Uterus (tissue), 3 donors: ENCODE measurements at regions not wholly inside any gene's neighbourhood (a gene's known extent, or its start where the extent isn't known, plus 50 kb on each side); places are given as distances from the start of the nearest gene placed in this dataset.

Source experiments
- DNase-seq, 2 donors: peaks; one replicate each; pipeline ENCODE4 v3.0.0-alpha.2; 2019 to 2020
- H3K27ac ChIP-seq, 2 donors: fragments of 200-600 bp; sonication (generic); 1 replicate in 1 of 2; 2 replicates in 1 of 2; pipeline ENCODE4 v1.5.1; 2016 to 2018
- H3K27me3 ChIP-seq, 2 donors: fragments of 200-600 bp; sonication (generic); one replicate each; pipeline ENCODE4 v1.5.1; 2018 to 2019; ENCODE audit warnings: control low read depth in 1 of 2
- H3K36me3 ChIP-seq, 2 donors: fragments of 200-600 bp; sonication (generic); one replicate each; pipeline ENCODE4 v1.5.1; 2019; ENCODE audit warnings: control low read depth in 1 of 2
- H3K4me1 ChIP-seq, 2 donors: fragments of 200-600 bp; sonication (generic); one replicate each; pipeline ENCODE4 v1.5.1; 2018 to 2019; ENCODE audit warnings: control low read depth in 1 of 2
- H3K4me3 ChIP-seq, 2 donors: fragments of 200-600 bp; sonication (generic); 1 replicate in 1 of 2; 2 replicates in 1 of 2; pipeline ENCODE4 v1.5.1; 2018 to 2019; ENCODE audit warnings: mild to moderate bottlenecking in 1 of 2
- H3K9me3 ChIP-seq, 2 donors: fragments of 200-600 bp; sonication (generic); one replicate each; pipeline ENCODE4 v1.5.1; 2019; ENCODE audit warnings: control low read depth in 1 of 2
- POLR2A ChIP-seq, 2 donors: fragments of 450-650 bp; IDR thresholded peaks; one replicate each; pipeline ENCODE4 v1.6.1; 2016; ENCODE audit warnings: antibody characterized with exemption in 2 of 2, mild to moderate bottlenecking in 1 of 2, moderate library complexity in 1 of 2
- intact Hi-C: fragments of 100-400 bp; cut with DNase I; formaldehyde crosslinking; loops from one replicate; pipeline ENCODE4 v1.15.1; 2023; ENCODE audit warnings: low total_unique reads
- TF ChIP-seq, protein P1 (sequence below), 4 experiments: fragments of 200-600 bp in 2 of 4; fragments of 450-650 bp in 2 of 4; sonication (generic) in 2 of 4; IDR thresholded peaks; one replicate each; pipeline ENCODE4 v1.5.1; 2016 to 2019; ENCODE audit warnings: antibody characterized with exemption in 4 of 4, mild to moderate bottlenecking in 2 of 4, moderate library complexity in 1 of 4
- donor health status: DM: yes; HTN: yes; CAD: no.

DNA sequence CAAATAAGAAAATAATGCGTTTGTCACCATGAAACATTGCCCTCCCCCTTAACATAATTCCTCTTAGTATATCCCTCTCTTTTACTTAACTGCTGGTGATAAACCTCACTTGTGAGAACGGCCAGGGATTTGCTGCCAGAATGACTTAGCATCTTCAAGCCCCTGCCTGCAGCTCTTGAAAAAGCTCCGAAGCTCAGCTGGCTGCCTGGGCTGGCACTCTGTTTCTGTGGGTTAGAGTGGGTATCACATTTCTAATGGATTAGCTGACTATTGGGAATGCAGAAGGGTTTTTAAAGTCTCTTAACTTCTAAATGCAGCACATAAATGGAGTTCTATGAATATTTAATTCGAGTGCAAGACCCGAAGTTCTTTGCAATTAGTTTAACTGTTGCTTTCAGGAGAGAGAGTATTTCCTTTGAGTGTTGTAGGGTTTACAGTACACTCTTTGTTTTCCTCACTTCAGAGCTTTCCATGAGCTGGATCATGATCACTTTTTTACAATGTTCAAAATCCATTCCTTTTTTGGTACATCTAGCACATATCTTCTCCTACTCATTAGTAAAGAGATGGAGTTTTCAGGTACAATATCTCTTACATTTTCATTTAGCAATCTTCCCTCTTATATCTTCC lies 124.7 kb upstream of the RBMS3 start:
- no peaks in the 10 kb centered on the region for H3K4me1 ChIP-seq
- TF ChIP-seq, protein P1, sequence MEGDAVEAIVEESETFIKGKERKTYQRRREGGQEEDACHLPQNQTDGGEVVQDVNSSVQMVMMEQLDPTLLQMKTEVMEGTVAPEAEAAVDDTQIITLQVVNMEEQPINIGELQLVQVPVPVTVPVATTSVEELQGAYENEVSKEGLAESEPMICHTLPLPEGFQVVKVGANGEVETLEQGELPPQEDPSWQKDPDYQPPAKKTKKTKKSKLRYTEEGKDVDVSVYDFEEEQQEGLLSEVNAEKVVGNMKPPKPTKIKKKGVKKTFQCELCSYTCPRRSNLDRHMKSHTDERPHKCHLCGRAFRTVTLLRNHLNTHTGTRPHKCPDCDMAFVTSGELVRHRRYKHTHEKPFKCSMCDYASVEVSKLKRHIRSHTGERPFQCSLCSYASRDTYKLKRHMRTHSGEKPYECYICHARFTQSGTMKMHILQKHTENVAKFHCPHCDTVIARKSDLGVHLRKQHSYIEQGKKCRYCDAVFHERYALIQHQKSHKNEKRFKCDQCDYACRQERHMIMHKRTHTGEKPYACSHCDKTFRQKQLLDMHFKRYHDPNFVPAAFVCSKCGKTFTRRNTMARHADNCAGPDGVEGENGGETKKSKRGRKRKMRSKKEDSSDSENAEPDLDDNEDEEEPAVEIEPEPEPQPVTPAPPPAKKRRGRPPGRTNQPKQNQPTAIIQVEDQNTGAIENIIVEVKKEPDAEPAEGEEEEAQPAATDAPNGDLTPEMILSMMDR (IDR thresholded peaks at IDR 0.05): no peak
- TF ChIP-seq POLR2A (IDR thresholded peaks at IDR 0.05): no peak
- no peak for DNase-seq
- H3K9me3 ChIP-seq: no peaks in the 10 kb centered on the region
- no peak overlapping the region for H3K27ac ChIP-seq
- no peaks in the 10 kb centered on the region for H3K36me3 ChIP-seq
- no peak overlapping the region for H3K4me3 ChIP-seq
- intact Hi-C loops: no loop called here
- no peaks in the 10 kb centered on the region for H3K27me3 ChIP-seq

DNA sequence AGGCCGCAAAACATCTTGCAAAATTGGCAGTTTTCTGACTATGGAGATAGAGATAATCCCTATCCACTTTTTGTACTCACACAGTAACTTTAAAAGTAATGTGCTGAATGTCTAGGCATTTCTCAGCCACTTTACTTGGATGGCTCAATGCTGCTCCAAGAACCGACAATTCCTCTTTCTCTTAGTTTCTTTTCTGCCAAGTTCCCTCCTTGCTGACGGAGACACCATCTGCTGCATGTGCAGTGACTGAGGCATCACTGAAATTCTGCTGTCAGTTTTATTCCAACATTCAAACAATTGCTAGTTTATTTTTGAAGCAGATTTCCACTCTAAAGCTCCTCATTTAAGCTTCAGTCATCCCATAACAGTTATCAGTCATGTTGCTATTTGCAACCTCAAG lies 116.0 kb upstream of the RBMS3 start:
- intact Hi-C loops: no loop called here
- no peak for DNase-seq
- Histone ChIP-seq H3K36me3 (no peaks in the 10 kb centered on the region), H3K4me1 (no peaks in the 10 kb centered on the region), H3K9me3 (no peaks in the 10 kb centered on the region), H3K27me3 (no peaks in the 10 kb centered on the region), H3K4me3 (no peak overlapping the region), H3K27ac (no peak overlapping the region)
- no peak for TF ChIP-seq POLR2A (IDR thresholded peaks at IDR 0.05)
- TF ChIP-seq, protein P1 (IDR thresholded peaks at IDR 0.05): no peak

DNA sequence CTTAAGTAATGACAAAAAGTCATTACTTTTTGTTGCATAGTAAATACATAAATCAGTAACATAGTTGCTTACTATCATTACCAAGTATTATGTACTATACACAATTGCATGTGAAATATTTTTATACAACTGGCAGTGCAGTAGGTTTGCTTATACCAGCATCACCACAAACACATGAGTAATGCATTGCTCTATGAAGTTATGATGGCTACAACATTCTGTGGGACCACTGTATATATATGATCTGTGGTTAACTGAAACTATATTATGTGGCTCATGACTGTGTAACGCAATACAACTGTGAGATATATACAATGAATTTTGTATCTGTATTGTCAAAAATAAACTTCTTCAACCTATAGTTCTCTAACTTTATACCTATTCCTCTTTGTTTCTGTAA lies 113.7 kb upstream of the RBMS3 start:
- no peak overlapping the region for H3K4me3 ChIP-seq
- H3K36me3 ChIP-seq: no peaks in the 10 kb centered on the region
- no peaks in the 10 kb centered on the region for H3K4me1 ChIP-seq
- H3K27ac ChIP-seq: no peak overlapping the region
- intact Hi-C loops: no loop called here
- TF ChIP-seq, protein P1 (IDR thresholded peaks at IDR 0.05): no peak
- no peak for TF ChIP-seq POLR2A (IDR thresholded peaks at IDR 0.05)
- no peak for DNase-seq
- H3K27me3 ChIP-seq: no peaks in the 10 kb centered on the region
- H3K9me3 ChIP-seq: no peaks in the 10 kb centered on the region

DNA sequence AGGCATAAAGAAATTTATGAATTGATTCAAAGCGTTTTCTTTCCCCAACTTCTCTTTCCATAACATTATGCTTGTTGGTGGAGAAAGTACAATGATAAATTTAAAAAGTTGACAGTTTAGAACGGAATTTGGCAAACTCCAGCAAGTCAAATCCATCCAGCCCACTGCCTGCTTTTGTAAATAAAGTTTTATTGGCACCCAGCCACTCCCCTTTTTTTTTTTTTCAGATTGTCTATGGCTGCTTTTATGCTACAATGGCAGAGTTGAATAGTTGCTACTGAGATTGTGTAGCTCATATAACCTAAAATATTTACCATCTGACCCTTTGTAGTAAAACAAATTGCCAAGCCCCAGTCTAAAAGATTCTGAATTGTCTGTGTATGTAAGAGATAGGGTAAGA lies 112.8 kb upstream of the RBMS3 start:
- no peak for TF ChIP-seq POLR2A (IDR thresholded peaks at IDR 0.05)
- TF ChIP-seq, protein P1 (IDR thresholded peaks at IDR 0.05): no peak
- no peak for DNase-seq
- intact Hi-C loops: no loop called here
- Histone ChIP-seq H3K4me1 (no peaks in the 10 kb centered on the region), H3K36me3 (no peaks in the 10 kb centered on the region), H3K27ac (no peak overlapping the region), H3K9me3 (no peaks in the 10 kb centered on the region), H3K27me3 (no peaks in the 10 kb centered on the region), H3K4me3 (no peak overlapping the region)

DNA sequence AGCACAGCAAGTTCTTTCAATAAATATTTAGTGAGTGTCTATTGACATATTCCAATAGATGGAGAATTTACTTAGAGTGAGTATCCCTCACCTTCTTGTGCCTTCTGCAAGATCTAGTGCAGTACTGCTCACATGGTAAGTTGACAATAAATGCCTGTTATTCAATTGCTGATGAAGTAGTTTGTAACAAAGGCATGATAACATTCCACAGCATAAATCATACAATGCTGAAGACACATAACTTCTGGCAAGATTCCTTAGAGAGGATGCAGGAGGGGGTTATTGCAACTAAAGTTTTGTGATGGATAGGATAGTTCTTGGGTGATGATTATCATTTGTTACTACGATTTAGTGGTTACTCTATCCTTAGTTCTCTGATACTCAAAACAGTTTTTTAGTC lies 112.2 kb upstream of the RBMS3 start:
- Histone ChIP-seq H3K4me1 (no peaks in the 10 kb centered on the region), H3K27me3 (no peaks in the 10 kb centered on the region), H3K27ac (no peak overlapping the region), H3K36me3 (no peaks in the 10 kb centered on the region), H3K4me3 (no peak overlapping the region), H3K9me3 (no peaks in the 10 kb centered on the region)
- intact Hi-C loops: no loop called here
- TF ChIP-seq POLR2A (IDR thresholded peaks at IDR 0.05): no peak
- TF ChIP-seq, protein P1 (IDR thresholded peaks at IDR 0.05): no peak
- no peak for DNase-seq
